ENCODE measurements at regions not wholly inside any gene's neighbourhood (a gene's known extent, or its start where the extent isn't known, plus 50 kb on each side); places are given as distances from the start of the nearest gene placed in this dataset.

GRCh38 chr3:43818229-43818628 lies 127.5 kb downstream of the ABHD5 start:
- no peak overlapping the region for H3K4me3 ChIP-seq
- H3K9ac ChIP-seq (ENCODE audit: control insufficient read depth, insufficient read depth, low read length): no peak overlapping the region
- no peak for TF ChIP-seq EP300 (IDR thresholded peaks at IDR 0.05; ENCODE audit: borderline replicate concordance in 1 of 2, control insufficient read depth in 1 of 2, low read depth in 2 of 2, low read length in 2 of 2)
- ChIA-PET CTCF (no interaction called here), RAD21 (ENCODE audit: unreplicated experiment) (no interaction called here), SMC1A (ENCODE audit: uncharacterized antibody, unreplicated experiment) (no interaction called here), POLR2A (no interaction called here)
- no peaks in the 10 kb centered on the region for H4K20me1 ChIP-seq (ENCODE audit: control insufficient read depth, insufficient read depth)
- DNase-seq (ENCODE audit: low read depth, low spot score) (no peak), FAIRE-seq (no peak), ATAC-seq (no peak)
- no TSS peak for BruUV-seq (replicated peaks)
- H3K4me2 ChIP-seq (ENCODE audit: control insufficient read depth, insufficient read depth): no peak overlapping the region
- H3K36me3 ChIP-seq (ENCODE audit: control insufficient read depth in 2 of 2, insufficient read depth in 2 of 2, low read length in 1 of 2): no peaks in the 10 kb centered on the region
- no peaks in the 10 kb centered on the region; a peak in 2 of 4 replicates for H3K27me3 ChIP-seq (replicated peaks in 1 of 2; ENCODE audit: control insufficient read depth in 2 of 2, insufficient read depth in 2 of 2, low read length in 1 of 2)
- no peak overlapping the region for H3K27ac ChIP-seq (ENCODE audit: control insufficient read depth, insufficient read depth)
- no peaks in the 10 kb centered on the region for H3K9me3 ChIP-seq (replicated peaks; ENCODE audit: control insufficient read depth, insufficient read depth, low read length)
- no peaks in the 10 kb centered on the region for H3K4me1 ChIP-seq (ENCODE audit: control insufficient read depth, insufficient read depth, low read length)
- intact Hi-C loops (cut with micrococcal nuclease; ENCODE audit: unreplicated experiment): no loop called here
- H2AFZ ChIP-seq (ENCODE audit: control insufficient read depth, low read depth, low read length): no peak overlapping the region
- in situ Hi-C loops (cut with MboI): no loop called here
- no peaks in the 10 kb centered on the region for H3K79me2 ChIP-seq (ENCODE audit: control insufficient read depth, insufficient read depth, low read length)

- FAIRE-seq: no peak
- RAD21 ChIA-PET (ENCODE audit: unreplicated experiment): no interaction called here
- DNase-seq (ENCODE audit: low read depth, low spot score): no peak
- CTCF ChIA-PET: interaction anchor here (0.7 to 2.3 kb wide), 2 partner anchors 17 to 397 kb away, joined by 5 to 8 read pairs; no protein-coding TSS in a partner anchor
- Histone ChIP-seq H3K4me1 (ENCODE audit: control insufficient read depth, insufficient read depth, low read length) (no peaks in the 10 kb centered on the region), H2AFZ (ENCODE audit: control insufficient read depth, low read depth, low read length) (no peak overlapping the region), H3K4me3 (no peak overlapping the region), H3K4me2 (ENCODE audit: control insufficient read depth, insufficient read depth) (no peak overlapping the region), H4K20me1 (ENCODE audit: control insufficient read depth, insufficient read depth) (no peaks in the 10 kb centered on the region; the same call in 1 of the 2 replicates), H3K9ac (ENCODE audit: control insufficient read depth, insufficient read depth, low read length) (no peak overlapping the region), H3K36me3 (ENCODE audit: control insufficient read depth in 2 of 2, insufficient read depth in 2 of 2, low read length in 1 of 2) (no peaks in the 10 kb centered on the region), H3K27me3 (replicated peaks in 1 of 2; ENCODE audit: control insufficient read depth in 2 of 2, insufficient read depth in 2 of 2, low read length in 1 of 2) (no peaks in the 10 kb centered on the region), H3K27ac (ENCODE audit: control insufficient read depth, insufficient read depth) (no peak overlapping the region), H3K79me2 (ENCODE audit: control insufficient read depth, insufficient read depth, low read length) (no peaks in the 10 kb centered on the region), H3K9me3 (replicated peaks; ENCODE audit: control insufficient read depth, insufficient read depth, low read length) (peaks cover 2% of the 10 kb centered on the region; the same call in 2 of the 3 replicates)
- ATAC-seq: no peak
- no TSS peak for BruUV-seq (replicated peaks)
- WGBS (ENCODE audit: insufficient coverage, insufficient replicate concordance, low lambda C conversion rate, missing lambda C conversion rate): 0% methylated on average over 2 of the region's 2 CpGs
- TF ChIP-seq CBX5 (IDR thresholded peaks at IDR 0.05; ENCODE audit: low read depth): 0 out of 2 replicates have a peak, but pooled peaks have one; percentile 46
- TF ChIP-seq NR2F1 (conservative IDR thresholded peaks at IDR 0.05): no peak
- TF ChIP-seq KDM1A (IDR thresholded peaks at IDR 0.05; ENCODE audit: borderline replicate concordance): no peak
- no peak for TF ChIP-seq CHD1 (IDR thresholded peaks at IDR 0.05; ENCODE audit: low read depth, low read length)
- SMC1A ChIA-PET (ENCODE audit: uncharacterized antibody, unreplicated experiment): interaction anchor here (2.2 kb wide), 1 partner anchor 17 kb away, joined by 5 read pairs; no protein-coding TSS in a partner anchor
- in situ Hi-C loops (cut with MboI) (no loop called here), intact Hi-C loops (cut with micrococcal nuclease; ENCODE audit: unreplicated experiment) (no loop called here)
- POLR2A ChIA-PET: no interaction called here
Measured at GRCh38 chr3:43838009-43838758, 147.4 kb downstream of the ABHD5 start.
